Cardiac fibroblast (primary cell): ENCODE measurements at regions not wholly inside any gene's neighbourhood (a gene's known extent, or its start where the extent isn't known, plus 50 kb on each side); places are given as distances from the start of the nearest gene placed in this dataset.

Experiments
- DNase-seq, 2 donors: peaks; one replicate each; pipeline versions ENCODE4 v3.0.0 to v3.0.0-alpha.2; 2010; ENCODE audit warnings: low read depth in 2 of 2
- H3K4me3 ChIP-seq, 2 donors: replicated peaks in 1 of 2; 1 replicate in 1 of 2; 2 replicates in 1 of 2; pipeline ENCODE4 v1.5.1; 2011; ENCODE audit warnings: low read depth in 2 of 2, low read length in 2 of 2, mild to moderate bottlenecking in 2 of 2, moderate library complexity in 1 of 2
- CTCF ChIP-seq: IDR thresholded peaks from one replicate; pipeline ENCODE4 v1.5.1; 2011; ENCODE audit warnings: low read depth, mild to moderate bottlenecking, low read length, inconsistent platforms

GRCh38 chrX:66915893-66916292 lies 277.0 kb upstream of the EDA2R start:
- TF ChIP-seq CTCF = no peak
- DNase-seq = no peak

GRCh38 chrX:66914080-66914479 lies 275.2 kb upstream of the EDA2R start:
- H3K4me3 ChIP-seq = no peak overlapping the region
- TF ChIP-seq CTCF = no peak
- DNase-seq = peak in 1 of 2 donors; percentile 12

More at GRCh38 chrX:66915893-66916292, 277.0 kb upstream of the EDA2R start:
- H3K4me3 ChIP-seq = no peak overlapping the region

- no peak for DNase-seq
- no peak for TF ChIP-seq CTCF
- H3K4me3 ChIP-seq = no peak overlapping the region
These were observed 273.5 kb upstream of the EDA2R start for GRCh38 chrX:66912417-66912816.

GRCh38 chrX:66902081-66902480 lies 263.2 kb upstream of the EDA2R start:
- no peak for TF ChIP-seq CTCF
- no peak for DNase-seq
- no peak overlapping the region for H3K4me3 ChIP-seq

GRCh38 chrX:66900886-66901285 lies 262.0 kb upstream of the EDA2R start:
- TF ChIP-seq CTCF = no peak
- DNase-seq = no peak
- no peak overlapping the region for H3K4me3 ChIP-seq

GRCh38 chrX:66892004-66892403 lies 253.1 kb upstream of the EDA2R start:
- DNase-seq = no peak
- no peak overlapping the region for H3K4me3 ChIP-seq
- TF ChIP-seq CTCF = no peak

GRCh38 chrX:66889418-66889817 lies 250.5 kb upstream of the EDA2R start:
- no peak for TF ChIP-seq CTCF

More at GRCh38 chrX:66889418-66889817, 250.5 kb upstream of the EDA2R start:
- H3K4me3 ChIP-seq = no peak overlapping the region
- no peak for DNase-seq
